Activated CD8-positive, alpha-beta memory T cell treated with anti-CD3 and anti-CD28 coated beads, Interleukin-2, amount 50 U/mL, for 24 hours (primary cell): ENCODE measurements at regions not wholly inside any gene's neighbourhood (a gene's known extent, or its start where the extent isn't known, plus 50 kb on each side); places are given as distances from the start of the nearest gene placed in this dataset.

Experiments used
- DNase-seq: peaks from one replicate; pipeline ENCODE4 v3.0.0-alpha.2; 2020; ENCODE audit errors: extremely low read depth

GRCh38 chr1:14189381-14189780 is 409.1 kb upstream of the KAZN start:
- DNase-seq = no peak

DNA sequence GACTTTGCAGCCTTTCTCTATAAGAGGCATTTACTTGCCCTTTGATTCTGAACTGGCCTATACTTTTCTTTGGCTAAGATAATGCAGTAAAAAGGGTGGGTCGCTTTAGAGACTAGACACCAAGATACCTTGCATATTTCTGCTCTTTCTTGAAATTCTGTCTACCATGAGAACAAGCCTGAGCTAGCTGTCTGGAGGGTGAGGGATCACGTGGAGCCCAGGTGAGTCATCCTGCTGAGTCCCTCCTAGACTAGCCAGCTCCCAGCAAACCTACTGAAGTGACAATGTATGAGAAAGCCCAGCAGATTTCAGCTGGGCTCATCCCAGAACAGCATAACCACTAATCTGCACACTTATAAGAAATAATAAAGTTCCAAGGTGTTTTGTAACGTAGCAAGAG is 408.0 kb upstream of the KAZN start:
- no peak for DNase-seq

GRCh38 chr1:14194511-14194910 is 404.0 kb upstream of the KAZN start:
- DNase-seq = no peak

- DNase-seq = no peak
These were observed 393.4 kb upstream of the KAZN start for GRCh38 chr1:14205066-14205465.

- DNase-seq = no peak
These were observed 383.3 kb upstream of the KAZN start for GRCh38 chr1:14215151-14215550.

- DNase-seq = no peak
These were observed 381.1 kb upstream of the KAZN start for GRCh38 chr1:14217384-14217783.

GRCh38 chr1:14220324-14220723 is 378.2 kb upstream of the KAZN start:
- DNase-seq = no peak

GRCh38 chr1:14220811-14221210 is 377.7 kb upstream of the KAZN start:
- DNase-seq = no peak

- DNase-seq = no peak
These were observed 376.4 kb upstream of the KAZN start for GRCh38 chr1:14222086-14222485.

DNA sequence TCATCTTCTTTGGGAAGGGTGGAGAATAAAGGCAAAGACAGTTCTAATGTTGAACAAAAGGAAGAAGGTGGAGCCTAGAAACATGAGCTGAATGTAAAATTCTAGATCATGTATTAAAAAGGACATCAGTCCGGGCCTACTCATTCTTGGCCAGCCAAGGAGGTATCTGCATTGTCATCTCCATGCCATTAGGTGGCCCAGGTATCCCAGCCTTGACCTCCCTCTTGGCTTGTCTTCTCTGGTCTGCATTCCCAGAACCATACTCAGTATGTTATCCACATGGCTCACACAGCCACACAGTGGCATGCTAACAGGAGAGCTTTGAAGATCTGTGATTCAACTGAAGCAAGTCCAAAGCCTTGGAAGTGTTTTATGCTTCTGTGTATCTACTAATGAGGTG is 369.8 kb upstream of the KAZN start:
- DNase-seq = no peak

GRCh38 chr1:14233510-14233909 is 365.0 kb upstream of the KAZN start:
- no peak for DNase-seq

DNA sequence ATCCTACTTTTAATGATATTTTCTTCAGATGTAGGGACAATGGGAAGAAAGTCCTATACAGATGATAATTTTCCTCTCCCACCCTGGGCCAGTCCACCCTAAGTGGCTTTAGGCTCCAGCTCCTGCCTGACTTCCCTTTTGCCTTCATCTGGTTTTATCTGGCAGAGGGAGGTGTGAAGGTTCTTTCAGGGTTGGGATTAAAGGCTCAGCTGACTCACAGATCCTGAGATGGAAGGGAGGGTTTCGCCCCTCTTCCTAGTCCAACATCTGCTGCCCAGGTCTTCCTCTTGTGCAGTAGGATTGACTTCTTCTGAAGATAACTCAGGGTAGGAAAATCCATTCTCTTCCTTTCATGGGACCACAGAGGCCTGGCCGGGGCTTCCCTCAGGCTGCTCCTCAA is 362.4 kb upstream of the KAZN start:
- DNase-seq = no peak

DNA sequence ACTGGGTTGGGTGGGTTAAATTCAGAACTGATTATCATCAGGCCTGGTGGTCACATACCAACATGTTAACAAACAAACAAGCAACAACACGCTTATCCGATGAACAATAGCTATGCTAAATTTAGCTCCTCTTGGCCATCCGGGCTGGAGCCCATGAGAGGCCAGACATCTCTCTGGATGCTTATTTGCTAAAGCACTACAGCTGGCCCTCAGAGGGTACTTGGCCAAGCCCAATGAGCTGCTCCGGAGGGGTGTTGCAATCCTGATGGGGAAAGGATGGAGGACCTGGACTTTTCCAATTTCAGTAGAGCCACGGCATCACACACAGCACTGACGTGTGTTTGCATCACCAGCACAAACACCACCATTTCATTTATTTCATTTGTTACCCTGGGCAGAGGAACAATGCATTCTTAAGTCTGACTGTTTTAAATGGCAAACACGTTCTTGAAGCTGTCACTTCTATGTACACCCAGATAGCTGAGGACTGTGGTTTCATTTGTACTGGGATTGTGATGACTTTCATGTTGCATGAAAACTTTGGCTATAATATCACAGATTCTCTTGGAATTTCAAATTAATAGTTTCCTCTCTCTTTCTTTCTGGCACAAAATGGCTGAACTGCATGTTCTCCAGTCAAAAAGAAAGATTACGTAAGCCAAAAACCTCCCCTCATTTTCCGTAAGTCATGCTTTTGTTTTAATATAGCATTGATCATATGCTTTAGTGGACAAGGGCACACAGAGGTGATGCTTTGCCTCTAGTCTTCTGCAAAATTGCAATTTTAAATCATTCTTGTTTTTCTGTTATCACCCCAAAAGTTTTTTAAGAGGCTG is 359.8 kb upstream of the KAZN start:
- no peak for DNase-seq

- no peak for DNase-seq
These were observed 358.2 kb upstream of the KAZN start for GRCh38 chr1:14240265-14240664.

- no peak for DNase-seq
These were observed 356.4 kb upstream of the KAZN start for GRCh38 chr1:14242123-14242522.

- DNase-seq = no peak
These were observed 355.6 kb upstream of the KAZN start for GRCh38 chr1:14242870-14243269.

DNA sequence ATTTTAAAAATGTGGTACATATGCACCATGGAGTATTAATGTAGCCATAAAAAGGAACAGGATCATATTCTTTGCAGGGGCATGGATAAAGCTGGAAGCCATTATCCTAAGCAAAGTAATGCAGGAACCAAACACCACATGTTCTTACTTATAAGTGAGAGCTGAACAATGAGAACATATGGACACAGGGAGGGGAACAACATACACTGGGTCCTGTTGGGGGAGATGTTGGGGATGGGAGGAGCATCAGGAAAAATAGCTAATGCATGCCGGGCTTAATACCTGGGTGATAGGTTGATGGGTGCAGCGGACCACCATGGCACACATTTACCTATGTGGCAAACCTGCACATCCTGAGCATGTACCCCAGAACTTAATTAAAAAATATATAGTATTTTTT is 352.5 kb upstream of the KAZN start:
- no peak for DNase-seq

DNA sequence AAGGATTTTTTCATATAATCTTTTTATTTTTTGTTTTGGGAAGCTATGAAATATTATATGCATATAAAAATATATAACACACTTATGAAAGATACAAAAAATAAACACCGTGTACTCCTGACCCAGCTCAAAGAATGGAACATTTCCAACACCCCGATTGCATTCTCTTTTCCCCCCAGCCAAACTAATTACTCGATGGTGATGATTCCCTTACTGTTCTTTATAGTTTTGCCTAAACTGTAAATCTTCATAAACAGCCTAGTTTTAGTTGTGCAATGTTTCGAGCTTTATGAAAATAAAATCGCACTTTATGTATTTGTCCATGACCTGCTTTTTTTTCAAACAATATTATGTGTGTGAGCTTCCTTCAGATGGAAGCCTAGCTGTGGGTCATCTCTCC is 352.0 kb upstream of the KAZN start:
- no peak for DNase-seq

GRCh38 chr1:14247666-14248065 is 350.8 kb upstream of the KAZN start:
- no peak for DNase-seq

- no peak for DNase-seq
These were observed 346.6 kb upstream of the KAZN start for GRCh38 chr1:14251871-14252270.

DNA sequence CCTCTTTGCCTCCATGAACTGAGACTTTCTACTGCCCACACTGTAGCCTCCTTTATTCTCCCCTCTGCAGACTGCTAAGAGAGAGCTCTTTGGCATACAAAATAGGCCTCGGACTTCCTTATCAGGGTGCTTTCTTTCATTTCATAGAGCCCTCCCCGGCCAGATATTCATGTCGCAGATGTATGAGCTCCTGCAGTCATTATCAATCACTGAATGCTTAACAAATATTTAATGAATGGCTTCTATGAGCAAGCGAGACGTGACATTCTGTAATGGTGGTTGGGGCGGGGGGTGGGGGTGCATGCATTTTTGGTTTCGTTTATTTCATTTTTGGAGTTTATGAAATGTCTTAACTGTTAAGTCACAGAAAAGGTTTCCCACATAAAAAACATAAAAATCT is 344.8 kb upstream of the KAZN start:
- DNase-seq = no peak

GRCh38 chr1:14254251-14254650 is 344.2 kb upstream of the KAZN start:
- DNase-seq = no peak

- DNase-seq = no peak
These were observed 343.3 kb upstream of the KAZN start for GRCh38 chr1:14255233-14255632.

DNA sequence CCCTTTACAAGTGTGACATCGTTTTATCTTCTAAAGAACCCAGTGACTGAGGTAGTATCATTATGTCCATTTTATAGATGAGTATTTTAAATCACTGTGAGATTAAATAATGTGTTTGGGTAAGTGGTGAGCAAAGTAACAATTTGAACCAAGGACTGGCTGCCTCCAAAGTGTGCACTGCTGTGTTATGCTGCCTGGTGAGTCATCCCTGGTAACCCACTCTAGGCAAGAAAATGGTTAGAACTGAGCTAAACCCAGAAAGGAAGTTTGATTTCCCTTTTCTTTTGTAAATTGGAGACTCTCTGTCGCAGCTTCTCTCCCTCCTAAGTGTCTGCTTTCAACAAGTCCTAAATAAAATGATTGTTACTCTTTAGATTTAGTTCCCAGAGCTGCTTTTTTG is 342.8 kb upstream of the KAZN start:
- no peak for DNase-seq
